PC-3 (cell line): ENCODE measurements at regions not wholly inside any gene's neighbourhood (a gene's known extent, or its start where the extent isn't known, plus 50 kb on each side); places are given as distances from the start of the nearest gene placed in this dataset.
"Not testable (repeated sequence)": the region's sequence is repeated elsewhere in the genome, so short reads cannot be mapped to it uniquely, and the experiment has no call there.

Experiments
- CTCF ChIP-seq: fragments of 300-600 bp; sonication (generic); conservative IDR thresholded peaks from 2 replicates; pipeline ENCODE4 v1.5.1; 2017; ENCODE audit warnings: antibody characterized with exemption, low read depth, mild to moderate bottlenecking, low read length
- EZH2 ChIP-seq: fragments of 300-600 bp; sonication (generic); IDR thresholded peaks from one replicate; pipeline ENCODE4 v1.6.1; 2017; ENCODE audit warnings: antibody characterized with exemption, mild to moderate bottlenecking, low read length; ENCODE audit not compliant: unreplicated experiment
- EZH2phosphoT487 ChIP-seq: fragments of 300-600 bp; sonication (generic); IDR thresholded peaks from 2 replicates; pipeline ENCODE4 v1.6.1; 2018; ENCODE audit warnings: mild to moderate bottlenecking, antibody characterized with exemption, low read length, borderline replicate concordance

GRCh38 chr9:67284299-67284698, 291.9 kb upstream of the SPATA31A3 start:
- TF ChIP-seq CTCF, EZH2, EZH2phosphoT487: not testable (repeated sequence)
